T-helper 17 cell (primary cell): ENCODE measurements at regions not wholly inside any gene's neighbourhood (a gene's known extent, or its start where the extent isn't known, plus 50 kb on each side); places are given as distances from the start of the nearest gene placed in this dataset.
A peak's percentile ranks its signal among the peaks of the same experiment; 100 is the strongest.

Experiments used
- ATAC-seq: fragments of 150-1000 bp; cut with Tn5 transposase; 2 replicates; pipeline ENCODE4 v1.10.0; 2021; ENCODE audit warnings: mild to moderate bottlenecking, moderate library complexity
- DNase-seq, 3 donors: peaks; one replicate each; pipeline versions ENCODE4 v3.0.0 to v3.0.0-alpha.2; 2020 to 2021
- H3K9me3 ChIP-seq: one replicate; pipeline ENCODE4 v1.7.0; 2013; ENCODE audit warnings: low read length, mild to moderate bottlenecking; ENCODE audit not compliant: control insufficient read depth, poor library complexity, severe bottlenecking
- H3K27ac Mint-ChIP-seq: one replicate; pipeline ENCODE4 v1.8.0; 2022; ENCODE audit warnings: mild to moderate bottlenecking, moderate library complexity, mixed read lengths
- H3K27me3 Mint-ChIP-seq: one replicate; pipeline ENCODE4 v1.8.0; 2022; ENCODE audit warnings: mixed read lengths
- H3K36me3 Mint-ChIP-seq: one replicate; pipeline ENCODE4 v1.8.0; 2022; ENCODE audit warnings: low read depth, mixed read lengths
- H3K4me1 Mint-ChIP-seq: one replicate; pipeline ENCODE4 v1.8.0; 2022; ENCODE audit warnings: mild to moderate bottlenecking, mixed read lengths
- H3K4me3 Mint-ChIP-seq: one replicate; pipeline ENCODE4 v1.8.0; 2022; ENCODE audit warnings: mild to moderate bottlenecking, moderate library complexity, mixed read lengths

DNA sequence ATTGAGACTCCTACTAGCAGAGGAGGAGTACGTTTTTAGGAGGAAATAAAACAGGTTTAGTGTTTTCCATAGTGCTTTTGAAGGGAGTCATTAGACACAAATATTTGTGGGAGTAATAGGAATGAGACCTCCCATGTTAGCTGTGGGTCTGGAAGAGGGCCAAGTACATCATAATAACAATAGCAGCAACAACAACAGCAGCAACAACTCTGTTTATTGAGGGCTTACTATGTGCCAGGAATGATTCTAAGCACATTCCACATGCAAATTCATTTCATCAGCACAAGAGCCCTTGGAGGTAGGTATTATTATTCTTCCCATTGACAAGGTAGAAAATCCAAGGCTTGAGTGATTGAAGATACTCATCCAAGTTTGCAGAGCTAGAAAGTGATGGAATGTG, 384.2 kb upstream of the RPS23 start:
- H3K27ac Mint-ChIP-seq: no peak overlapping the region
- no peaks in the 10 kb centered on the region for H3K36me3 Mint-ChIP-seq
- H3K9me3 ChIP-seq: no peaks in the 10 kb centered on the region
- H3K4me1 Mint-ChIP-seq: no peaks in the 10 kb centered on the region
- no peaks in the 10 kb centered on the region for H3K27me3 Mint-ChIP-seq
- DNase-seq (no peak), ATAC-seq (no peak)
- no peak overlapping the region for H3K4me3 Mint-ChIP-seq

- ATAC-seq: no peak
- no peaks in the 10 kb centered on the region for H3K4me1 Mint-ChIP-seq
- DNase-seq: no peak
- H3K36me3 Mint-ChIP-seq: no peaks in the 10 kb centered on the region
- H3K9me3 ChIP-seq: no peaks in the 10 kb centered on the region
- no peaks in the 10 kb centered on the region for H3K27me3 Mint-ChIP-seq
- no peak overlapping the region for H3K27ac Mint-ChIP-seq
- H3K4me3 Mint-ChIP-seq: no peak overlapping the region
These were observed 383.8 kb upstream of the RPS23 start for GRCh38 chr5:82661933-82662332.

DNA sequence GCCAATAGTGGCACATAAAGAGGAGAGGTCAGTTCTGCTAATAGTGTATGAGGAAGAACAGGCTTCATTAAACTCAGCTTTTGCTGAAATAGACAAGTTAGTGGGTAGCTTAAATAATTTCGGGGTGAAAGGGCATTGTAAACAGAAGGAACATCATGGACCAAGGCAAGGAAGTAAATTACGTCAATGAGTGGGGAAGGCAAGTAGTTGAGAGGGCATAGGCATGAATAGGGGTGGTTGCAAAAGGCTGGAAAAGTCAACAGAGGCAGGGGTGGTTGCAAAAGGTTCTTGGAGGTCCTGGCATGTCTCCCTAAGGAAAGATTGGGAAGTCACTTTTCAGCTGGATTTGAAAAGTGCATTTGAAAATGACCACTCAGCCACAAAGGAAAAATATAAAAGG, 383.3 kb upstream of the RPS23 start:
- no peak overlapping the region for H3K27ac Mint-ChIP-seq
- no peak for ATAC-seq
- DNase-seq: no peak
- H3K27me3 Mint-ChIP-seq: no peaks in the 10 kb centered on the region
- H3K4me3 Mint-ChIP-seq: no peak overlapping the region
- no peaks in the 10 kb centered on the region for H3K36me3 Mint-ChIP-seq
- no peaks in the 10 kb centered on the region for H3K9me3 ChIP-seq
- H3K4me1 Mint-ChIP-seq: no peaks in the 10 kb centered on the region

DNA sequence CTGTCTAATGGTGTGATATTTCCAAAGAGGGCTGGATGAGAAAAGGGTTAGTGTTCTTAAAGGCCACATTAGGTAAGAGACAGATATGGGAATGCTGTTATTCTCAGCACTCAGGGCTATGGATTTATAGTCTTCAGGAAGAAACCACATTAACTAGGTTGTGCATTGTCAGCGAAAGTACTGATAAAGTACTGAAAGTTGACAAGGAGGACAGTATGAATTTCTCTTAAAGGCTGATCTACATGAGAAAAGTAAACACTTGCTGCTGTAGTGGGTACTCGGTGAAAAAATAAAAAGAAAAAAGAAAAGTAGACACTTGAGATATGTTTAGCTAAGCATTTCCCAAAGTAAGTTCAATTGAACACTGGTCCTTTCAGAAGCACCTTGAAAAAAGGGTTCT, 381.0 kb upstream of the RPS23 start:
- no peaks in the 10 kb centered on the region for H3K9me3 ChIP-seq
- H3K27ac Mint-ChIP-seq: no peak overlapping the region
- ATAC-seq (no peak), DNase-seq (no peak)
- H3K4me1 Mint-ChIP-seq: no peaks in the 10 kb centered on the region
- H3K27me3 Mint-ChIP-seq: peaks cover 1% of the 10 kb centered on the region
- no peaks in the 10 kb centered on the region for H3K36me3 Mint-ChIP-seq
- no peak overlapping the region for H3K4me3 Mint-ChIP-seq

GRCh38 chr5:82657033-82657699, 379.0 kb upstream of the RPS23 start:
- peaks cover 7% of the 10 kb centered on the region for H3K27me3 Mint-ChIP-seq
- H3K9me3 ChIP-seq: no peaks in the 10 kb centered on the region
- no peak overlapping the region for H3K27ac Mint-ChIP-seq
- H3K4me3 Mint-ChIP-seq: no peak overlapping the region
- DNase-seq (no peak), ATAC-seq (no peak)
- no peaks in the 10 kb centered on the region for H3K36me3 Mint-ChIP-seq
- no peaks in the 10 kb centered on the region for H3K4me1 Mint-ChIP-seq

- ATAC-seq (no peak), DNase-seq (no peak)
- Mint-ChIP-seq H3K4me3 (no peak overlapping the region), H3K27ac (no peak overlapping the region), H3K4me1 (no peaks in the 10 kb centered on the region), H3K27me3 (peaks cover 7% of the 10 kb centered on the region), H3K36me3 (no peaks in the 10 kb centered on the region)
- no peaks in the 10 kb centered on the region for H3K9me3 ChIP-seq
These were observed 378.2 kb upstream of the RPS23 start for GRCh38 chr5:82656341-82656761.

DNA sequence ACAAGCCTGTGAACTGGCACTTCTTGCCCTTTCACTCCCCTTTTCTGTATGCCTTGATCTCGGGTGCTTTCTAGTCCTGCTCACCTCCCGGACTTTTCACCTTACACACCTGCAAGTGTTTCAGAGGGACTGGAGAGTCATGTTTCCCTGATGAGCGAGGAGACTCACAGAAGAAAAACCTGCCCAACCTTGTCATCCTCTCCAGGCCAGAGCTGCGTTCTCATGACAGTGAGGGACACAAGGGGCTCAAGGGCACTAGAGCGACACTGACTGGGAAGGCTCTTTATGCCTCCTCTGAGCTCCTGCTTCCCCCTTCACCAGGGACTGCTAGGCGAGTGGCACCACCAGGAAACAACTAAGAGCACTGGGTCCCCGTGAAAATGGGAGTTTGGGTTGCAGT, 376.9 kb upstream of the RPS23 start:
- no peaks in the 10 kb centered on the region for H3K9me3 ChIP-seq
- H3K27ac Mint-ChIP-seq: no peak overlapping the region
- no peaks in the 10 kb centered on the region for H3K36me3 Mint-ChIP-seq
- H3K4me1 Mint-ChIP-seq: no peaks in the 10 kb centered on the region
- no peak overlapping the region for H3K4me3 Mint-ChIP-seq
- peaks cover 7% of the 10 kb centered on the region for H3K27me3 Mint-ChIP-seq
- DNase-seq (no peak), ATAC-seq (no peak)

GRCh38 chr5:82649943-82650342, 371.8 kb upstream of the RPS23 start:
- Mint-ChIP-seq H3K4me3 (no peak overlapping the region), H3K36me3 (no peaks in the 10 kb centered on the region), H3K27me3 (peaks cover 12% of the 10 kb centered on the region), H3K4me1 (peaks cover 2% of the 10 kb centered on the region), H3K27ac (no peak overlapping the region)
- ATAC-seq (no peak), DNase-seq (no peak)
- no peaks in the 10 kb centered on the region for H3K9me3 ChIP-seq

- no peak for DNase-seq
- H3K36me3 Mint-ChIP-seq: no peaks in the 10 kb centered on the region
These were observed 366.6 kb upstream of the RPS23 start for GRCh38 chr5:82644766-82645165.

DNA sequence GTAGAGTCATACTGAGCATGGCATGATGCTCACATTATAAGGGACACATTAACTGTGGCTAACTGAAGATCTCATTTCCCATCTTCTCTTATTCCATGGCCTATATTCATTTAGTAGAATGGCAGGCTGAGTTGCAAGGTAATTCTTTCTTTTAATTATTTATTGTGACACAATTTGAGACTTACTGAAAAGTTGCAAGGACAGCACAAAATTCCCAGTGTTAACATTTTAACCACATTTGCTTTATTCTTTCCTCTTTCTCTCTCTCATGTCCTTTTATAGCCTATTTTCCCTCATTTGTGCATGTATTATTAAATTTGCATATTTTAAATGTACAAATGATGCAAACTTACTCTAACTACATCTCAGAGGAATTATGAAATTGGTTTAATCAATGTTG, 366.1 kb upstream of the RPS23 start:
- Mint-ChIP-seq H3K27ac (no peak overlapping the region), H3K27me3 (peaks cover 5% of the 10 kb centered on the region), H3K36me3 (no peaks in the 10 kb centered on the region), H3K4me1 (peaks cover 4% of the 10 kb centered on the region), H3K4me3 (no peak overlapping the region)
- ATAC-seq (no peak), DNase-seq (no peak)
- no peaks in the 10 kb centered on the region for H3K9me3 ChIP-seq

More at GRCh38 chr5:82644766-82645165, 366.6 kb upstream of the RPS23 start:
- H3K4me1 Mint-ChIP-seq: peaks cover 2% of the 10 kb centered on the region
- ATAC-seq: no peak
- H3K4me3 Mint-ChIP-seq: no peak overlapping the region
- H3K27ac Mint-ChIP-seq: no peak overlapping the region
- H3K27me3 Mint-ChIP-seq: peaks cover 5% of the 10 kb centered on the region
- no peaks in the 10 kb centered on the region for H3K9me3 ChIP-seq

GRCh38 chr5:82642313-82642712, 364.2 kb upstream of the RPS23 start:
- no peaks in the 10 kb centered on the region for H3K9me3 ChIP-seq
- DNase-seq (no peak), ATAC-seq (no peak)
- Mint-ChIP-seq H3K27ac (no peak overlapping the region), H3K27me3 (peaks cover 5% of the 10 kb centered on the region), H3K4me1 (peaks cover 9% of the 10 kb centered on the region), H3K4me3 (no peak overlapping the region), H3K36me3 (peaks cover 4% of the 10 kb centered on the region)

DNA sequence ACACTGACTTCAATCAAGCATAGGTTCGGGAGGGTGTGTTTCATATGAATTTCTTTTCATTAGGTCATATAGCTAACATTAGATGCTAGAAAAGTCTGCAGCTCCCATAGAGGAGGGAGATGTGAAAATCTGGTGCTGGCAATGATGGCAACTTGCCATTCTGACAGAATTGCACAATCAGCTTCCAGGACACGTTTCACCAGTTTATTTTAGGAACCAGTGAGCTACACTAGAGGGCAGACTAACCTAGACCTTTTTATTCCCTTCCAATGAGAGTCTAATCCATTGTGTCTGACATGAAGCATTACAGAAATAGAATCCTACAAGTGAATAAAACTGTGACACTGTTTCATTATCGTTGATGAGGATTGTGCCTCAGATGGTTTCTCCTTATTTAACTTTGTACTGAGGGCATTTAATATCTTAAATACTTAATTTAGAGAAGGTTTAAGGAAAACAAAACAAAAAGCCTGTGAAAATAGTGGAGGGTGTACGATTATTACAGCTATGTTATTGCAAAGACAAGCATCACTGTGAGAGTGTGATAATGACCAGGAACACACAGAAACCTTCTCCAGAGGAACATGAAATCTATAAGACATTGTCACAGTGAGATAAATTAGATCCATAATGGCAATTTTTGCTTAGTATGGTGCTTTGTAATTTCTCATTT, 363.3 kb upstream of the RPS23 start:
- Mint-ChIP-seq H3K4me3 (no peak overlapping the region), H3K27me3 (peaks cover 5% of the 10 kb centered on the region), H3K36me3 (peaks cover 4% of the 10 kb centered on the region), H3K4me1 (peaks cover 9% of the 10 kb centered on the region), H3K27ac (no peak overlapping the region)
- H3K9me3 ChIP-seq: no peaks in the 10 kb centered on the region
- peak; percentile 69 for ATAC-seq
- DNase-seq: no peak

DNA sequence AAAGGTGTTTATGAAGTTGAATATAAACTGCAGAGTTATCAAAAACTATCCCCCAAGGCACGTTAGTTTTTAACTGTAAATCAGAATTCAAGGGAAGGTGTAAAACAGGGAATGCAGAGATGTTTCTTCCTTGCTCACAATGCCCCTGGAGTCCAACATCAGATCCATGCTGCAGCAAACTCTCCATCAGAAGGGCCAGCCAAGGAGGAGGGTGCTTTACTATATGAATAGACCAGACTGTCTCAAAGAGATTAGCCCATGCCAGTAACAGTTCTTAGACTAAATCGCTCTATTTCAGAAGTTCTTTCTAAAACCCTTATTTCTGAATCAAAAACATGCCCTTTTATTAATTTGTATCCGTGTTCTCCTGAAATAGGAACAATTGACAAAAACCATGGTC, 362.8 kb upstream of the RPS23 start:
- Mint-ChIP-seq H3K27ac (no peak overlapping the region), H3K36me3 (peaks cover 4% of the 10 kb centered on the region), H3K4me1 (peaks cover 9% of the 10 kb centered on the region), H3K4me3 (no peak overlapping the region), H3K27me3 (peaks cover 5% of the 10 kb centered on the region)
- DNase-seq (no peak), ATAC-seq (no peak)
- H3K9me3 ChIP-seq: no peaks in the 10 kb centered on the region
